Fibroblast of lung (primary cell): ENCODE measurements at regions not wholly inside any gene's neighbourhood (a gene's known extent, or its start where the extent isn't known, plus 50 kb on each side); places are given as distances from the start of the nearest gene placed in this dataset.
"Not testable (repeated sequence)": the region's sequence is repeated elsewhere in the genome, so short reads cannot be mapped to it uniquely, and the experiment has no call there.

Source experiments
- CTCF ChIP-seq, 2 donors: IDR thresholded peaks in 1 of 2; conservative IDR thresholded peaks in 1 of 2; 1 replicate in 1 of 2; 2 replicates in 1 of 2; pipeline ENCODE4 v1.5.1; 2011 to 2012; ENCODE audit warnings: low read length in 2 of 2, control low read depth in 1 of 2, inconsistent platforms in 1 of 2, low read depth in 1 of 2, mild to moderate bottlenecking in 1 of 2
- EZH2 ChIP-seq: IDR thresholded peaks from 2 replicates; pipeline ENCODE4 v1.5.1; 2012; ENCODE audit warnings: low read length, control low read depth, mild to moderate bottlenecking; ENCODE audit errors: missing control alignments

GRCh38 chr9:66803619-66804018 lies 96.9 kb upstream of the ZNF658 start:
- TF ChIP-seq CTCF (conservative IDR thresholded peaks at IDR 0.05 in 1 of 2, IDR thresholded peaks at IDR 0.05 in 1 of 2; ENCODE audit: low read depth in 1 of 2, low read length in 2 of 2); EZH2: not testable (repeated sequence)
